AG04450 (cell line): ENCODE measurements at regions not wholly inside any gene's neighbourhood (a gene's known extent, or its start where the extent isn't known, plus 50 kb on each side); places are given as distances from the start of the nearest gene placed in this dataset.

ENCODE experiments used
- CTCF ChIA-PET: fragments of 300-600, 350-600 bp; formaldehyde crosslinking; extraction: SDS; loops from one replicate; lab custom pipeline; 2022; ENCODE audit warnings: antibody characterized with exemption, inconsistent platforms; lab: Charles Lee
- POLR2A ChIA-PET: fragments of 350-600 bp; formaldehyde crosslinking; extraction: SDS; loops from one replicate; lab custom pipeline; 2021; ENCODE audit warnings: antibody characterized with exemption, inconsistent platforms; lab: Yijun Ruan, JAX
- DNase-seq: peaks from one replicate; pipeline ENCODE4 v3.0.0-alpha.2; 2011; ENCODE audit warnings: low read depth, low spot score
- H3K27ac ChIP-seq: one replicate; pipeline ENCODE4 v1.5.1; 2012; ENCODE audit warnings: low read depth, low read length, control low read depth
- H3K27me3 ChIP-seq: one replicate; pipeline ENCODE4 v1.6.0; 2012; ENCODE audit warnings: low read length; ENCODE audit not compliant: control insufficient read depth, insufficient read depth
- H3K4me3 ChIP-seq: 2 replicates; pipeline ENCODE4 v1.5.1; 2011; ENCODE audit warnings: mild to moderate bottlenecking, low read depth, low read length, control low read depth
- H3K9me3 ChIP-seq: 2 replicates; pipeline ENCODE4 v1.5.1; 2012; ENCODE audit warnings: low read length; ENCODE audit not compliant: control insufficient read depth, insufficient read depth
- CTCF ChIP-seq: IDR thresholded peaks from 2 replicates; pipeline ENCODE4 v1.5.1; 2011; ENCODE audit warnings: low read depth, low read length, control low read depth, inconsistent platforms

- H3K4me3 ChIP-seq = no peak overlapping the region
- peak; percentile 51 for DNase-seq
- ChIA-PET POLR2A (no interaction called here), CTCF (interaction anchor here (1.7 kb wide), 1 partner anchor 59 kb away, joined by 4 read pairs; no protein-coding TSS in a partner anchor)
- peaks cover 2% of the 10 kb centered on the region; the same call in 1 of the 2 replicates for H3K9me3 ChIP-seq
- H3K27me3 ChIP-seq = no peaks in the 10 kb centered on the region
- peak overlapping the region; percentile 54 for H3K27ac ChIP-seq
- no peak for TF ChIP-seq CTCF
These were observed 238.8 kb upstream of the RGS6 start for GRCh38 chr14:71693381-71693780.

- Histone ChIP-seq H3K27ac (no peak overlapping the region), H3K27me3 (no peaks in the 10 kb centered on the region), H3K9me3 (peaks cover 2% of the 10 kb centered on the region; the same call in 1 of the 2 replicates), H3K4me3 (no peak overlapping the region)
- ChIA-PET CTCF (interaction anchor here (1.3 to 1.7 kb wide), 2 partner anchors 58 to 160 kb away, joined by 4 to 5 read pairs; no protein-coding TSS in a partner anchor), POLR2A (no interaction called here)
- no peak for TF ChIP-seq CTCF
- DNase-seq = no peak
These were observed 237.4 kb upstream of the RGS6 start for GRCh38 chr14:71694591-71695530.

- H3K9me3 ChIP-seq = peaks cover 2% of the 10 kb centered on the region; the same call in 1 of the 2 replicates
- no peak overlapping the region for H3K27ac ChIP-seq
- no peak for TF ChIP-seq CTCF
- H3K4me3 ChIP-seq = no peak overlapping the region
- ChIA-PET POLR2A (no interaction called here), CTCF (interaction anchor here (1.3 kb wide), 1 partner anchor 160 kb away, joined by 5 read pairs; no protein-coding TSS in a partner anchor)
- no peak for DNase-seq
- no peaks in the 10 kb centered on the region for H3K27me3 ChIP-seq
These were observed 236.4 kb upstream of the RGS6 start for GRCh38 chr14:71695611-71696350.

- Histone ChIP-seq H3K9me3 (no peaks in the 10 kb centered on the region), H3K27ac (no peak overlapping the region), H3K27me3 (no peaks in the 10 kb centered on the region), H3K4me3 (no peak overlapping the region)
- TF ChIP-seq CTCF = no peak
- DNase-seq = no peak
- CTCF ChIA-PET = no interaction called here
- POLR2A ChIA-PET = no interaction called here
These were observed 234.2 kb upstream of the RGS6 start for GRCh38 chr14:71698027-71698426.
